LHCN-M2 (cell line): ENCODE measurements at regions not wholly inside any gene's neighbourhood (a gene's known extent, or its start where the extent isn't known, plus 50 kb on each side); places are given as distances from the start of the nearest gene placed in this dataset.
A peak's percentile ranks its signal among the peaks of the same experiment; 100 is the strongest.

Source experiments
- DNase-seq: peaks from one replicate; pipeline ENCODE4 v3.0.0-alpha.2; 2012; ENCODE audit warnings: low read depth

- DNase-seq, result no peak
These were observed 296.8 kb upstream of the KAZN start for GRCh38 chr1:14301704-14302024.

- no peak for DNase-seq
These were observed 296.5 kb upstream of the KAZN start for GRCh38 chr1:14302025-14302424.

GRCh38 chr1:14303011-14303410 lies 295.5 kb upstream of the KAZN start:
- no peak for DNase-seq

DNA sequence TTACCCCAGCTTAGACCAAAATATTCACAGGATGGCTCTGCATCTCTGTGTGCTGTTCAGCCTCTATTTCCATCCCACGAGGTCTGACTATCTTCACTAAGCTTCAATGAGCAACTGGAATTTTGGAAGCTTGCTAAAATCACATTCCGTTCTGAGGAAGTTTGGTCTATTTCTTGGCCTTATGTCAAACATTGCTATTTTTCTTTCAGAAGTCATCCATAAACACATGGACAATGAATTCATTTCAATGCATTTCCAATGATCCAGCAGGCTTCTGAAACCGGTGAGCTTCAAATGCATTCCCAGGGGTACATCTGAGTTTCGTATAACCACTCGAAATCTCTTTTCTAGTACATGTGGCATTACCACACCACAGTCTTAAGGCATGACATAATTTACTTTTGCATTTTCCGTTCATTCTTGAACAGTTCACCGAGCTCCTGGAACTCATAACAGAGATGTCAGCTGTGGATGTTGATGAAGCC lies 294.1 kb upstream of the KAZN start:
- peak; percentile 59 for DNase-seq

DNA sequence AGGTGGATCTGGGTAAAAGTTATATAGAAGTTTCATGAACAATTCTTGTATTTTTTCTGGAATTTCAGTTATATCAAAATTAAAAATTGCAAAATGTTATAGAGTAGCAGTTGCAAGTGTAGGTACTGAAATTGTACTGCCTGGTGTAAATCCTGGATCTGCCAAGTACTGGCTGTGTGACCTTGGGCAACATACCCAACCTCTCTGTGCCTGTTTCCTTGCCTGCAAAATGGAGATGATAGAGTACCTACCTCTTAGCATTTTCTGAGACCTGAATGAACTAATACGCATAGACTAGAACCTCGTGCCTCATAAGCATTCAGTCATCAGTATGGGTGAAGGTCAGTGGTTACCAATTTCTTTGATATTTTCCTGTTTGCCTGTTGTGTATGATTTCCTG lies 290.0 kb upstream of the KAZN start:
- no peak for DNase-seq

DNA sequence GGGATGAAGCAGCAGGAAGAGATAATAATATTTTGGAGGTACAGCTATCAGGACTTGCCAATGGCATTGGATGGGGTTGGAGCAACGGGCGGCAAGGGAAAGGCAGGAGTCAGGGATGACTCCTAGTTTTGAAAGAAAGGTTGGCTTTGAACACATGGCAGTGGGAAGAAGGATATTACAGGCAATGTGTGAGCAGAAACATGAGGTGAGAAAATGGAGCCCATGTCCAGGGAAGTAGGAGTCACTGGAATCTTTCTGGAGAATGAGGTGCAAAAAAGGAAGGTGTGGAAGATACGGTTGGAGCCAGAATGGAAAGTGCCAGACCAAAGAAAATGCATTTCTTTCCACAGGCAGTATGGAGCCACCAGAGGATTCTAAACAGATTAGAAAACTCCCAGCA lies 288.5 kb upstream of the KAZN start:
- DNase-seq, result no peak

DNA sequence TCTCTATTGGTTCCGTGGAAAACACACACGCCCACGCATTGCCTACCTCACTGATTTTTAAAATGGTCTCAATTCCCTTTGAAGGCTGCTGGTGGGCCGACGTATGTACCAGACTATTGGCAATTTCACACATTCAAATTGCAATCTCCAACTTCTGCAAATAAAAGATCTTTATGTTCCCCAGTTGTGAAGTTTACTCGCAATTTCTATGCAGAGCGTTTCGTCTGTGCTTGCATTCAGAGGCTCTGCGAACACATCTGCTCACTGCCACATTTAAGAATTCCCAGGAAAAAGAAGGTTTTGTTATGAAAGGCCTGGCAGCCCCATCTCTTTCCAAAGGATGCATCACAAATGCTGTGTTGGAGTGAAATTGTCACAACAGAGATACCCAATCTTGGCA lies 288.0 kb upstream of the KAZN start:
- no peak for DNase-seq

GRCh38 chr1:14313731-14314431 lies 284.6 kb upstream of the KAZN start:
- no peak for DNase-seq

GRCh38 chr1:14318830-14319229 lies 279.7 kb upstream of the KAZN start:
- no peak for DNase-seq

- DNase-seq, result peak; percentile 99
These were observed 278.0 kb upstream of the KAZN start for GRCh38 chr1:14320518-14320917.

DNA sequence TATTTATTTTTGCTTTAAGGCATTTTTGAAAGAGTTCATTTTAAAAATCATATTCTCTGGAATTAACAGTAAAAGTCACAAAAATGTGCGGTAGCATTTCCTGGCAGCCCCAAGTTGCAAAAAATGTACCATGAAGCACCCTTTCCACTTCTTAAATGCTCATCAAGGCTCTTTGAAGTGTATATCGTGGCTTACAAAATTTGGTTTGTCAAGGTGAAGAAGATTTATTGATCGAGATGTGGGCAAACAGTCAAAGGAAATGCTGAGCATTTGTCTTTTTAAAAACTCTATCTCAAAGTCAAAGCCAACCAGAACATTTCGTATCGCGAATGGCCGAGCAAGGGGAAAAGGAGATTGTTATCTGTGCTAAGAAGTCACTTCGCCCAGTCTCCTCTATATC lies 277.5 kb upstream of the KAZN start:
- no peak for DNase-seq

DNA sequence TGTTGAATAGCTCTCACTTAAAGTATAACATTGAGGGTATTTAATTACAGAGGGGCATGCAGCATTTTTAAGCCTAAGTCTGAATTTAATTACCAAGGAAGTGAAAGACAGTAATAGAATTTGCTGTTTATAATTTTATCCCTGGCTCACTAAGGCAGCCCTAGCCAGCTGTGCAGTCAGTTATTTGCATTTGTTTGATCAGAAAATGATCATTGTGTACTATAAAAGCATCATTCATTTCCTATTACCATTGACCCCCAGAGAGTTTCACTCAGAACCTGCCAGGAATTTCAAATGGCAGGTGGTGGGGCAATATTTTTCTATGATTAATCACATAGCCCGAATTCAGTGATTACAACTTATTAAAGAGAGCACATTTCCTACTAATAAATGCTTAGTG lies 277.1 kb upstream of the KAZN start:
- DNase-seq, result peak; percentile 22

- no peak for DNase-seq
These were observed 274.8 kb upstream of the KAZN start for GRCh38 chr1:14323568-14324247.

- no peak for DNase-seq
These were observed 274.2 kb upstream of the KAZN start for GRCh38 chr1:14324248-14324630.

- no peak for DNase-seq
These were observed 271.6 kb upstream of the KAZN start for GRCh38 chr1:14326857-14327256.

DNA sequence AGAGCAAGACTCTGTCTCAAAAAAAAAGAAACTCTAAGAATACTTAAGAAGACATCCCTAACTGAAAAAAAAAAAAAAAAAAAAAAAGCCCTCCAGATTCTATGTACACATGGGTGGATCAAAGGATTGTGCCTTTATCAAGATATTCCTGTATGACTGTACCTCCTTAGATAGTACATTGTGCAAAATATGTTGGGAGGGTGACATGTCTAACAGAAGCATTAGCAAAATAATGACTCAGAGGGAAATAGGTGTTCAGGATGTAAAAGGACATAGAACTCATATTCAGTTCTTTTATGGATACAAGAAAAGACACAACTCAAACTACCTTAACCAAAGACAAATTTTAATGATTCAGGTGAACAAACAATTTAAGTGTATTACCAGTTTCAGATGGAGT lies 269.8 kb upstream of the KAZN start:
- no peak for DNase-seq

DNA sequence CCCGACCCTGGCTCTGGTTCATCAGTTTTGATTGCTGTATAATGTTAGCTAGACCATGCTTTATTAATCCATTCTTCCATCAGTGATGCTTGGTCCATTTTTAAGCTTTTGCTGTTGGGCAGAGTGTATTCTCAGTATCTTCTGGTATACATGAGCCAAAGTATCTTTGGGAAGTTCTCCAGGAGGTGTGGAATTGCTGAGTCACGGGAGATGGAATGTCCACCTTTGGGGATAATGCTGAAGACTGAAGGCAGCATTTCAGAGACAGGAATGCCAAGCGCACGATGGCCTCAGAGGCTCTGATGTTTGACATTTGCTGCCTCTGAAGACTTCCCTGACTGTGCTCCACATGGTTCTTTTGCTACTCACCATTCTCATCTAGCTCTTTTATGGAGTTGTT lies 266.3 kb upstream of the KAZN start:
- DNase-seq, result no peak

- DNase-seq, result peak; percentile 45
These were observed 263.9 kb upstream of the KAZN start for GRCh38 chr1:14334336-14335176.

GRCh38 chr1:14338509-14338908 lies 260.0 kb upstream of the KAZN start:
- DNase-seq, result no peak

DNA sequence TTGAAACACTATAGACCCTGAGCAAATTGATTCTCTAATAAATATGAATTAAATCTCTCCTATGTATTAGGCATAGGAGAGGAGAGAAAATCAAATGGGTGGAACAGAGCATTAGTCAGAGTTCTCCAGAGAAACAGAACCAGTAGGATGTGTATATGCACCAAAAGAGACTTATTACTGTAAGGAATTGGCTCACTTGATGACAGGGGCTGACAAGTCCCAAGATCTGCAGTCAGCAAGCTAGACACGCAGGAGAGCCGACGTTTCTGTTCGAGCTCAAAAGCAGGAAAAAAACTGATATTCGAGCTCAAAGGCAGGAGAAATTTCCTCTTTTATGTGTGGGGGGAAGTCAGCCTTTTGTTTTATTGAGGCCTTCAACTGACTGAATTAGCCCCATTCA lies 259.2 kb upstream of the KAZN start:
- no peak for DNase-seq

GRCh38 chr1:14340002-14340785 lies 258.3 kb upstream of the KAZN start:
- DNase-seq, result peak; percentile 18

GRCh38 chr1:14341147-14341546 lies 257.3 kb upstream of the KAZN start:
- DNase-seq, result no peak
